HL-60 (cell line): ENCODE measurements at regions not wholly inside any gene's neighbourhood (a gene's known extent, or its start where the extent isn't known, plus 50 kb on each side); places are given as distances from the start of the nearest gene placed in this dataset.
"Not testable (repeated sequence)": the region's sequence is repeated elsewhere in the genome, so short reads cannot be mapped to it uniquely, and the experiment has no call there.

Source experiments
- DNase-seq, 2 experiments: peaks; one replicate each; pipeline ENCODE4 v3.0.0-alpha.2; 2010 to 2020; ENCODE audit warnings: low read depth in 1 of 2, low spot score in 1 of 2
- H3K27ac ChIP-seq: fragments of 250-450 bp; sonication (Bioruptor Pico); replicated peaks from 2 replicates; pipeline ENCODE4 v1.5.1; 2020; ENCODE audit warnings: mild to moderate bottlenecking, moderate library complexity
- H3K27me3 ChIP-seq: fragments of 250-450 bp; sonication (Bioruptor Pico); 2 replicates; pipeline ENCODE4 v1.5.1; 2021; ENCODE audit warnings: mild to moderate bottlenecking, moderate library complexity; ENCODE audit not compliant: insufficient read depth, poor library complexity, severe bottlenecking
- H3K4me3 ChIP-seq: replicated peaks from 2 replicates; pipeline ENCODE4 v1.5.1; 2011; ENCODE audit warnings: mild to moderate bottlenecking, control low read depth, low read length; ENCODE audit not compliant: insufficient read depth
- CTCF ChIP-seq: IDR thresholded peaks from one replicate; pipeline ENCODE4 v1.5.1; 2011; ENCODE audit warnings: low read length, control low read depth, inconsistent platforms; ENCODE audit not compliant: insufficient read depth
- GABPA ChIP-seq: IDR thresholded peaks from 2 replicates; pipeline ENCODE4 v1.6.1; 2012; ENCODE audit warnings: low read depth
- POLR2AphosphoS5 ChIP-seq: IDR thresholded peaks from 2 replicates; pipeline ENCODE4 v1.6.1; 2012; ENCODE audit warnings: low read depth
- REST ChIP-seq: IDR thresholded peaks from 2 replicates; pipeline ENCODE4 v1.6.1; 2012; ENCODE audit warnings: low read depth; ENCODE audit not compliant: insufficient replicate concordance
- SPI1 ChIP-seq: IDR thresholded peaks from 2 replicates; pipeline ENCODE4 v1.6.1; 2012; ENCODE audit warnings: low read depth, mild to moderate bottlenecking, borderline replicate concordance

GRCh38 chr3:87436781-87437543, 160.6 kb upstream of the POU1F1 start:
- no peak for DNase-seq
- no peak overlapping the region for H3K4me3 ChIP-seq
- no peaks in the 10 kb centered on the region for H3K27me3 ChIP-seq
- H3K27ac ChIP-seq = no peak overlapping the region
- TF ChIP-seq SPI1 (no peak), CTCF (no peak)

GRCh38 chr3:87435926-87436620, 159.7 kb upstream of the POU1F1 start:
- Histone ChIP-seq H3K27ac (no peak overlapping the region), H3K4me3 (no peak overlapping the region), H3K27me3 (no peaks in the 10 kb centered on the region)
- TF ChIP-seq POLR2AphosphoS5 (no peak), GABPA (no peak), SPI1 (no peak)
- no peak for DNase-seq

GRCh38 chr3:87433445-87433844, 157.1 kb upstream of the POU1F1 start:
- DNase-seq, H3K27ac ChIP-seq, H3K4me3 ChIP-seq, H3K27me3 ChIP-seq: not testable (repeated sequence)

- DNase-seq = no peak
- TF ChIP-seq POLR2AphosphoS5 = no peak
- no peak for TF ChIP-seq GABPA
- no peak for TF ChIP-seq SPI1
- Histone ChIP-seq H3K4me3 (no peak overlapping the region), H3K27ac (no peak overlapping the region), H3K27me3 (no peaks in the 10 kb centered on the region)
These were observed 150.5 kb upstream of the POU1F1 start for GRCh38 chr3:87426918-87427317.

- H3K27me3 ChIP-seq = no peaks in the 10 kb centered on the region
- no peak for DNase-seq
- TF ChIP-seq CTCF (no peak), POLR2AphosphoS5 (no peak), REST (no peak), SPI1 (no peak), GABPA (no peak)
- H3K27ac ChIP-seq = no peak overlapping the region
- H3K4me3 ChIP-seq = no peak overlapping the region
These were observed 148.7 kb upstream of the POU1F1 start for GRCh38 chr3:87425056-87425455.

- DNase-seq = no peak
- TF ChIP-seq SPI1 (no peak), CTCF (no peak), GABPA (no peak), POLR2AphosphoS5 (no peak)
- no peak overlapping the region for H3K4me3 ChIP-seq
- no peaks in the 10 kb centered on the region for H3K27me3 ChIP-seq
- no peak overlapping the region for H3K27ac ChIP-seq
These were observed 147.0 kb upstream of the POU1F1 start for GRCh38 chr3:87423336-87423735.
